Stimulated activated CD8-positive, alpha-beta memory T cell treated with anti-CD3 and anti-CD28 coated beads, Interleukin-4, amount 100 ng/mL, for 48 hours (primary cell): ENCODE measurements at regions not wholly inside any gene's neighbourhood (a gene's known extent, or its start where the extent isn't known, plus 50 kb on each side); places are given as distances from the start of the nearest gene placed in this dataset.
"Not testable (repeated sequence)": the region's sequence is repeated elsewhere in the genome, so short reads cannot be mapped to it uniquely, and the experiment has no call there.

Source experiments
- DNase-seq: peaks from one replicate; pipeline ENCODE4 v3.0.0-alpha.2; 2020

GRCh38 chr20:1747953-1748577, 90.5 kb upstream of the SIRPG start:
- no peak for DNase-seq

DNA sequence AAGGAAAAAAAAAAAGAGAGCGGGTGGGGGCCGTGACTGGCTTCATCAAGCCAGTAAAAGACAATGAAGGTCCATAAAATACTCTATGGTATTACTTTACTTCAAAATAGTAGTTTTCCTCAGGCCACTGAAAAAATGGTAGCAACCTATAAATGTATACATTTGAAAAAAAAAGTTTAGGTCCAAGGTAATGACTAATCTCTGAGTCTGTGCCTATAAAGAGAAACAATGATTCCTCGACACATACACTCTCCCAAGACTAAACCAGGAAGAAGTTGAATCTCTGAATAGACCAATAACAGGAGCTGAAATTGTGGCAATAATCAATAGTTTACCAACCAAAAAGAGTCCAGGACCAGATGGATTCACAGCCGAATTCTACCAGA, 84.5 kb upstream of the SIRPG start:
- DNase-seq: not testable (repeated sequence)

- DNase-seq: no peak
These were observed 83.9 kb upstream of the SIRPG start for GRCh38 chr20:1741309-1742048.

DNA sequence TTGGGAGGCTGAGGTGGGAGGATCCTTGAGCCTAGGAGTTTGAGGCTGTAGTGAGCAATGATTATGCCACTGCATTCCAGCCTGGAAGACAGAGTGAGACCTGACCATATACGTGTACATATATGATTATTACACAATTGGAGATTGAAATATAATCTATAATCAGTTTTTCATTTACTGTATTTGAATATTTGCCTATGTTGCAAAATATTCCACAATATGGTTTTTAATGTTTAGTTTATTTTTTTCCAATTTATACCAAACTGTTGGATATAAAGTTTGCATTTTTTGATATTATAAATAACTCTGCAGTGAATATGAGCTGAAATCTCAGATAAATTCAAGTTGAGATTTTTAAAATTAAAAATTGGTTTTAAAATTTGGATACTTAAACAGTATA, 79.6 kb upstream of the SIRPG start:
- no peak for DNase-seq

DNA sequence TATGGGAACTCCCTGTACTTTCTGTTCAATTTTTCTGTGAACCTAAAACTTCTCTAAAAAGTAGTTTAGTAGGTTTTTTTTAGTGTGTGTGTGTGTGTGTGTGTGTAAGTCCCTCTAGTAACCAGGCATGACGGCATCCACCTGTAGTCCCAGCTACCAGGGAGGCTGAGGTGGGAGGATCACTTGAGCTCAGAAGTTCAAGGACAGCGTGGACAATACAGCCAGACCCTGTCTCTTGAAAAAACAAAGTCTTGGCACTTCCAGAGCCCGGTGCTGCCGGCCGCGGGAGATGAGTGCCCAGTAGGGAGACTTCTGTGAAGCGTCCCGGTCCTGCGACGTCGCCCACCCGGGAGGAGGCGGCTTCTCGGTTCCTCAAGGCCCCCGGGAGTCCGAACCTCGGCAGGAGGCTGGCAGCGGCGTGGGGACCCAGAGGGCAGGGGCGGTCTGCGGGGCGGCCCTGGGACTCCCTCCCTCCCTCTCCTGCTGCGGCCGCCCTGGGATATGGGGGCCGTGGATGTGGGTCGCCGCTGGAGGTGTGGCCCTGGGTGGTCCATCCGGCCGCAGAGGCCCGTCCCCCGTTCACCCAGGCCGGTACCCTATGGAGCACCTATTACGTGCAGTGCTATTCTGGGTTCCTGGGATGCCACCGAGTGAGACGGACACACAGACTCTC, 78.0 kb upstream of the SIRPG start:
- DNase-seq: no peak

DNA sequence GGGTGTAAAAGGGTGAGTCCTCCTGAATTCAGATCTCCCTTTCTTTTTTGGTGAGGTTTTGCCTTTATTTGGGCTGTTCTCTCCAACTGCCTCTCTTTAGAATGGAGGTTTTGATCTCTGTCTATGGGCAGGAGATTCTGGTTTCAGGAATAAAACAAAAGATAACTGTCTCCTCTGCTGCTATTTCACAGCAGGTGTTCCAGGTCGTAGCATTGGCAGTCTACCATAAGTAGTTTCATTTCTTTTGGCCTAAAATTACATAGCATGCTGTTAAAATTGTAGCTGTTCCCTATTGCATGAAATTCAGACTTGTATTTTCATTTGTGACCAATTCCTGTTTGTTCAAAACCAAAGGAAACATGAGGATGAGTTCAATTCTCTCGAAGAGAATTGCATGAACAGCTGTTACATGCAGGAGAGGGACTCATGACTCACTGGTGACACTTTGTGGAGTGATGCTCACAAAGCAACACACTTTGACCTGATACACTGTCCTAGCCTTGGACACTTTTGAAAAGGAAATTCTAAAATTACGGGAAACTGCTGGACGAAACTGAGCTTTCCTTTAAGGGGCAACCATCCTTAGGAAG, 76.8 kb upstream of the SIRPG start:
- DNase-seq: no peak

DNA sequence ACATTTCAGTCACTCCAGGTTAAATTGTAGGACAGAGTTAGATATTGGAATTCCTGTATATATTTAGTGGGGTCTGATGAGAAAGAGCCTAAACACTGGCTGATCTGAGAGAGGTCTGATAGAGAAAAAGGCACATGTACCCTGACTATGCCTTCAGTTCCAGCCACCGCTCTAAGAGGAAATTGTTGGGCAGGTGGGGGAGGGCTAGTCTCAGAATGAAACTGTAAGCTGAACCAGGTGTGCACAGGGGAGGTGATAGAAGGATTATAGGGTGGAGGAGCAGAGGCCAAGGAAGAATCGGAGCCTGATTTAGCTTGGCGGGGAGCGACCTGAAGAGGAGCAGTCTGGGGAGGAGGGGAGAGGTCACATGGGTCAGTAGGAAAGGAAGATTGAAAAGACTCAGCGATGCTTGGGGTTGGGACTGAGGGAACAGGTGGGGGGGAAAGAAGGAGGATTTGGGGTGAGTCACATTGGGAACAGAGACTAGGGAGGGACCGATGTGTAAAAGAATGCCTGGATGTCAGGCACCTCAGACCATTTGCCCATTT, 74.3 kb upstream of the SIRPG start:
- peak; percentile 32 for DNase-seq

- DNase-seq: not testable (repeated sequence)
These were observed 73.6 kb upstream of the SIRPG start for GRCh38 chr20:1730981-1731711.

GRCh38 chr20:1727303-1727702, 69.7 kb upstream of the SIRPG start:
- not testable (repeated sequence) for DNase-seq

DNA sequence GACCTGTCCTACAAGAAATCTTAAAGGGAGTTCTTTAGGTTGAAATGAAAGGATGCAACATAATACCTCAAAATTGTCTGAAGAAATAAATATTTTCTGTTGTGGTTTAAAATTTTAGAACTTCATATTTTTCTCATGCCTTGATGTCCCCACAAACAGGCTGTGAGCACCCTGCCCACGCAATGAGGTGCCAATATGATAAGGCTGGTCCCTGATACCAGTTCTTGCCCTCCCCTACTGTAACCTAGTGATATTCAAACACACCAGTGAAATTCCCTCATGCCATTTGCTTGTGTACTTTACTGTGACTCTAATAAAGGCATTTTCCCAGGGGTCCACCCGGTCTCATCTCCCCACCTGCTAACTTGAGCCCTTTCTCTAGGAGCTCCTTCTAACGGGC, 67.3 kb upstream of the SIRPG start:
- no peak for DNase-seq

- DNase-seq: no peak
These were observed 65.0 kb upstream of the SIRPG start for GRCh38 chr20:1722513-1723050.

- DNase-seq: no peak
These were observed 64.3 kb upstream of the SIRPG start for GRCh38 chr20:1721687-1722512.

DNA sequence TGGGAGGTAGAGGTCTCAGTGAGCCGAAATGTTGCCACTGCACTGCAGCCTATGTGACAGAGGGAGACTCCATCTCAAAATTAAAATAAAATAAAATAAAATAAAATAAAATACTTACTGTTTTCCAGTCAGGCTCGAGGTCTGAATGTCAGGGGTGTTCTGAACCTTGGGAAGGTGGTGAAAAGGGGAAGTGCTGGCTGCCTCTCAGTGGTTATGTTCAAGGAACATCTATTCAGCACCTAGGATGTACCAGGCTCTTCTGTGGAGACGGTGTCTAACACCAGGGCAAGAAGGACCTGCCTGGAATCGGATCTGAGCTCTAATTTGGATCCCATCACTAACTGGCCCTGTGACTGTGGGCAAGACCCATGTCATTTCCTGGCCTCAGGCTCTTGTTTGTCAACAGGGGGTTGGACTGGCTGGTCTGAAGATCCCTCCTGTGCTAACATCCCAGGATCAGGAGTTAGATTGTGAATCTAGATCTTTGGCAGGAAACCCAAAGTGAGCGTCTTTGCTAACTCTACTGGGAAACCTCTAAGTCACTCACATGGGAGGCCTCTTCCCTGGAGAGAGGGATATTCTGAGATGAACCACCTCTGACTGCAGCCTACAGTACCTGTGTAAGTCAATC, 63.4 kb upstream of the SIRPG start:
- no peak for DNase-seq

DNA sequence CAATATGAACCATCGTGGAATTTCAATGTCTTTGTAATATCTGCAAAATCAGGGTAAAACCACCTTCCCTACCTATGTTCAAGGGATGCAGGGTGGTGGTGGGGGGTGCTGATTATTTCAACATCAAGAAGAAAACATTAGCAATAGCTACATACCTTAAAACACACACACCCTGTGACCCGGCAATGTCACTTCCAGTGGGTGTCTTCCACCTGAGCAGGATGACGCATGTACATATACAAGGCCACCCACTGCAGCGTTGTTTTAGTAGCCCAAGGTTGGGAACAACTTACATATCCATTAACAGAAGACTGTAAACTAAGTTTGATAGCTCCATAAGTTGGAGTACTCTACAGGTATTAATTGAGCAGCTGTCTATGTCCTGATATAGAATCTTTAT, 62.6 kb upstream of the SIRPG start:
- DNase-seq: no peak

DNA sequence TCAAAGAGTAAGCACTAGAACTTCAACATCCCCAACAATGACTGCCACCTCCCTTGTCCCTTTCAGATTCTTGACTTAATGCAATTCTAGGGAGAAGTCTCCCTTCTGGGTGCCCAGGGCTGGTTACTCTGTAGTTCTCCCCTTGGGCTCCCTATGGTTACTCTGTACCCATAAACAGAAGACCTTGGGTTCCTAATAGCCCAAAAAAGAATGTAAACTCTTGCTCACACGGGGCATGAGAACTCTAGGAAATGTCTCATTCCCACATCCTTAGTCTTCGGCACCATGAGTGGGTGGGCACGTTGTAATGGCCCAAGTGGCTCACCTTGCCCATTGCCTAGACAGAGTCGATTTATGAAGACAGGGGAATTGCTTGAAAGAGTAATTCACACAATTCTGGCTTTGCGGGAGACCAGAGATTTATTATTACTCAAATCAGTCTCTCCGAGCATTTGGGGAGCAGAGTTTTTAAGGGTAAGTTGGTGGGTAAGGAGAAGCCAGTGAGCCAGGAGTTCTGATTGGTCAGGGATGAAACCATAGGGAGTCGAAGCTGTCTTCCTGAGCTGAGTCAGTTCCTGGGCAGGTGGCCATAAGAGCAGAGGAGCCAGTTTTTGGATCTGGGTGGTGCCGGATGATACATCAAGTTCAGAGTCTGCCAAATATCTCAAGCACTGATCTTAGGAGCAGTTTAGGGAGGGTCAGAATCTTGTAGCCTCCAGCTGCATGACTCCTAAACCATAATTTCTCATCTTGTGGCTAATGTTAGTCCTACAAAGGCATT, 61.2 kb upstream of the SIRPG start:
- DNase-seq: no peak

- DNase-seq: no peak
These were observed 55.4 kb upstream of the SIRPG start for GRCh38 chr20:1712634-1713624.

DNA sequence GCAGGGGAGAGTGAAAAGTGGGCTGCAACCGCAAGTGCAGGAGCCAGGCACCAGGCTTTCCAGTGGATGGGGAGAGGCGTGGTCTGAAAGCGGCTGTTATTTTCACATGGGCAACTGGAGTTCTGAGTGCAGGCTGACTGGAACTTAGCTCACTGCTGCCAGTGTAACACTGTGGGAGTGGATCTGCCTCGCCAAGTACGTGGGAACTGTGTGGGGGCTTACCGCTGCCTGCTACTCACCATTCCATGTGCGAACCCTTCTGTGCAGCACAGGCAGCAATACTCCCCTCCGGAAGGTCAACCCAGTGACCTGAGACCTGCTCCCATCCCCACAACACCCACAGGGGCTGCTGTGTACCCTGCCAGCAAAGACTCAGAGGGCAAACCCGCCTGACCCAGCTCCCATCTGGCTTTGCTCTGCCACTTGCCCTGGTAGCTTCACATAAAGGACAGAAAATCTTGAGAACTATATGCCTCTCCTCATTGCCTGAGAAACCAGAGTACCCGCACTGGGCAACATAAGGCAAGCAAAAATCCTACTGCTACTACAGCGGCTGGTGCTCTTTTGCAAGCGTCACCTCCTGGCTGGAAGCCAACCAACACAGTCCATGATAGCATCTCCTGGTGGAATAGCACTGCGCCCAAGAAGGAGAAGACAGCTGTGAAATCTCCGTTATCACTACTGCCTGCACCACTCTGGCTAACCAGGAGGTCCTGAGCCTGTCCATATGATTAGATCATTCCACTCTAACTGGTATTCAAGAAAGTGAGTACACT, 54.4 kb upstream of the SIRPG start:
- DNase-seq: no peak

GRCh38 chr20:1711266-1711665, 53.7 kb upstream of the SIRPG start:
- DNase-seq: no peak
